PC-3 (cell line): ENCODE measurements at regions not wholly inside any gene's neighbourhood (a gene's known extent, or its start where the extent isn't known, plus 50 kb on each side); places are given as distances from the start of the nearest gene placed in this dataset.
"Not testable (repeated sequence)": the region's sequence is repeated elsewhere in the genome, so short reads cannot be mapped to it uniquely, and the experiment has no call there.

Experiments
- ATAC-seq: fragments of 200-7000 bp; cut with Tn5 transposase; 2 replicates; pipeline ENCODE4 v1.9.1; 2020; ENCODE audit warnings: mild to moderate bottlenecking, moderate library complexity
- BruUV-seq: library from RNA; stranded (reverse); fragments of 400-500 nt; replicated peaks from 2 replicates; lab custom pipeline; 2021; lab: Mats Ljungman, UMichigan
- CTCF ChIA-PET: fragments of 300-600 bp; sonication (Branson Sonifier 250); formaldehyde crosslinking; loops from one replicate; lab custom pipeline; 2022; ENCODE audit warnings: antibody characterized with exemption; lab: Charles Lee
- POLR2A ChIA-PET: fragments of 300-600 bp; sonication (Branson Sonifier 250); formaldehyde crosslinking; loops from one replicate; lab custom pipeline; 2022; ENCODE audit warnings: antibody characterized with exemption; ENCODE audit not compliant: unreplicated experiment; lab: Charles Lee
- DNase-seq: peaks from one replicate; pipeline ENCODE4 v3.0.0-alpha.2; 2015
- H2AFZ ChIP-seq: fragments of 300-600 bp; sonication (generic); 2 replicates; pipeline ENCODE4 v1.6.0; 2016; ENCODE audit warnings: antibody characterized with exemption, low read length
- H3F3A ChIP-seq: fragments of 300-600 bp; sonication (generic); one replicate; pipeline ENCODE4 v1.6.0; 2017; ENCODE audit warnings: antibody characterized with exemption, low read length, control low read depth, mild to moderate bottlenecking; ENCODE audit not compliant: unreplicated experiment
- H3K27ac ChIP-seq: fragments of 300-600 bp; sonication (generic); 2 replicates; pipeline ENCODE4 v1.5.1; 2016; ENCODE audit warnings: mild to moderate bottlenecking, low read length
- H3K27me3 ChIP-seq: fragments of 300-600 bp; sonication (generic); 2 replicates; pipeline ENCODE4 v1.6.1; 2016; ENCODE audit warnings: low read length, mixed read lengths
- H3K36me3 ChIP-seq: fragments of 300-600 bp; sonication (generic); 2 replicates; pipeline ENCODE4 v1.6.1; 2016; ENCODE audit warnings: low read depth, mixed run types, low read length, mixed read lengths
- H3K4me1 ChIP-seq: fragments of 300-600 bp; sonication (generic); 2 replicates; pipeline ENCODE4 v1.5.1; 2016; ENCODE audit warnings: low read length; ENCODE audit not compliant: insufficient read depth
- H3K4me2 ChIP-seq: fragments of 300-600 bp; sonication (generic); 2 replicates; pipeline ENCODE4 v1.6.0; 2016; ENCODE audit warnings: low read length
- H3K4me3 ChIP-seq: fragments of 300-600 bp; sonication (generic); 2 replicates; pipeline ENCODE4 v1.5.1; 2016; ENCODE audit warnings: mild to moderate bottlenecking, low read length, mixed read lengths
- H3K79me2 ChIP-seq: fragments of 300-600 bp; sonication (generic); 2 replicates; pipeline ENCODE4 v1.6.1; 2017; ENCODE audit warnings: low read length, mixed read lengths
- H3K9ac ChIP-seq: fragments of 300-600 bp; sonication (generic); 2 replicates; pipeline ENCODE4 v1.6.0; 2016; ENCODE audit warnings: mild to moderate bottlenecking, low read length
- H3K9me2 ChIP-seq: fragments of 300-600 bp; sonication (generic); replicated peaks from 2 replicates; pipeline ENCODE4 v1.6.1; 2016; ENCODE audit warnings: mixed run types, low read length, mixed read lengths
- H3K9me3 ChIP-seq: fragments of 300-600 bp; sonication (generic); 2 replicates; pipeline ENCODE4 v1.6.1; 2016; ENCODE audit warnings: low read length, mixed read lengths
- H4K20me1 ChIP-seq: fragments of 300-600 bp; sonication (generic); 2 replicates; pipeline ENCODE4 v1.6.1; 2016; ENCODE audit warnings: low read length, mixed read lengths
- CTCF ChIP-seq: fragments of 300-600 bp; sonication (generic); conservative IDR thresholded peaks from 2 replicates; pipeline ENCODE4 v1.5.1; 2017; ENCODE audit warnings: antibody characterized with exemption, low read depth, mild to moderate bottlenecking, low read length
- EZH2 ChIP-seq: fragments of 300-600 bp; sonication (generic); IDR thresholded peaks from one replicate; pipeline ENCODE4 v1.6.1; 2017; ENCODE audit warnings: antibody characterized with exemption, mild to moderate bottlenecking, low read length; ENCODE audit not compliant: unreplicated experiment
- EZH2phosphoT487 ChIP-seq: fragments of 300-600 bp; sonication (generic); IDR thresholded peaks from 2 replicates; pipeline ENCODE4 v1.6.1; 2018; ENCODE audit warnings: mild to moderate bottlenecking, antibody characterized with exemption, low read length, borderline replicate concordance
- intact Hi-C: fragments of 100-400 bp; cut with micrococcal nuclease; formaldehyde crosslinking; loops from 2 replicates; pipeline ENCODE4 v1.9.0; 2023

DNA sequence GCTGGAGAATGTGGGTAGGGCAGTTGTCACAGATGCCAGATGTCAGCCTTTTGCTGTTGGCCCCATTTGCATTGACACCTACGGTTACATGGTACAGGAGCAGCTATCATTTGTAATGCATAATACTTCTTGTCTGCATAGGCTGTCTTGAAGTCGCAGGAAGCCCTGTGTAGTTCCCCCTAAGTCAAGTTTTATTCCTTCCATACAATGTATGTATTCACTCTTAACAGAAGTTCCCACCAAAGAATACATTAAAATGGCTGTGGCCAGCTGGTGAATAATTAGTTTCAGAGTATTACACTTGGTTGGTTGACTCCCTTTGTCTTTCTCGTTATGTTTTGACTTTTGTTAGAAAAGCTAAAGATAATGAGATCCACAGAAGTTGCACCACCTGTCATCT, 1169.0 kb downstream of the REEP3 start:
- DNase-seq: no peak
- no peak for ATAC-seq
- Histone ChIP-seq H4K20me1 (no peaks in the 10 kb centered on the region), H3K9me3 (no peaks in the 10 kb centered on the region), H3K27ac (no peak overlapping the region), H3K9me2 (no peaks in the 10 kb centered on the region), H3K4me2 (no peak overlapping the region), H2AFZ (no peak overlapping the region), H3F3A (no peaks in the 10 kb centered on the region), H3K4me1 (no peaks in the 10 kb centered on the region), H3K9ac (no peak overlapping the region), H3K4me3 (no peak overlapping the region), H3K36me3 (no peaks in the 10 kb centered on the region), H3K27me3 (no peaks in the 10 kb centered on the region), H3K79me2 (no peaks in the 10 kb centered on the region)
- intact Hi-C loops: no loop called here
- TF ChIP-seq EZH2phosphoT487: no peak
- no peak for TF ChIP-seq CTCF
- no peak for TF ChIP-seq EZH2
- ChIA-PET CTCF (no interaction called here), POLR2A (no interaction called here)
- BruUV-seq: no TSS peak

DNA sequence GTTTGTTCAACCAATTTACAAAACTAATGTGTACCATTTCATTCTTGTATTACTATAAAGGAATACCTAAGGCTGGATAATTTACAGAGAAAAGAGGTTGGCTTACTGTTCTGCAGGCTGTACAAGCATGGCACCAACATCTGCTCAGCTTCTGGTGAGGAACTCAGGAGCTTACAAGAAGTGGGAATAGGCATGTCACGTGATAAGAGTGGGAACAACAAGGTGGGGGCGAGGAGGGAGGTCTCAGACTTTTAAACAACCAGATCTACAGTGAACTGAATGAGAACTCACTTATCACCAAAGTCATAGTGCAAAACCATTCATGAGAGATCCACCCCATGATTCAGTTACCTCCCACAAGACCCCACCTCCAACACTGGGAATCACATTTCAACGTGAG, 1178.0 kb downstream of the REEP3 start:
- Histone ChIP-seq H3K4me3 (no peak overlapping the region), H3K9me3 (no peaks in the 10 kb centered on the region), H3K9ac (no peak overlapping the region), H4K20me1 (no peaks in the 10 kb centered on the region), H2AFZ (no peak overlapping the region), H3K36me3 (no peaks in the 10 kb centered on the region), H3K9me2 (no peaks in the 10 kb centered on the region), H3K79me2 (no peaks in the 10 kb centered on the region), H3K4me1 (no peaks in the 10 kb centered on the region), H3K27me3 (no peaks in the 10 kb centered on the region), H3F3A (no peaks in the 10 kb centered on the region), H3K27ac (no peak overlapping the region), H3K4me2 (no peak overlapping the region)
- CTCF ChIA-PET: no interaction called here
- intact Hi-C loops: no loop called here
- TF ChIP-seq CTCF (no peak), EZH2 (no peak), EZH2phosphoT487 (no peak)
- BruUV-seq: no TSS peak
- POLR2A ChIA-PET: no interaction called here
- ATAC-seq: no peak
- no peak for DNase-seq

DNA sequence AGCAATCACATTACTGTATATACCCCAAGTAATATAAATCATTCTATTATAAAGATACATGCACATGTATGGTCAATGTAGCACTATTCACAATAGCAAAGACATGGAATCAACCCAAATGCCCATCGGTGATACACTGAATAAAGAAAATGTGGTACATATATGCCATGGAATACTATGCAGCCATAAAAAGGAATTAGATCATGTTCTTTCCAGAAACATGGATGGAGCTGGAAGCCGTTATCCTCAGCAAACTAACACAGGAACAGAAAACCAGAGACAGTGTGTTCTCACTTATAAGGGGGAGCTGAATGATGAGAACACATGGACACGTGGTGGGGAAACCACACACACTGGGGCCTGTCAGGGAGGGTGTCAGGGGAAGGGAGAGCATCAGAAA, 1180.9 kb downstream of the REEP3 start:
- H3K9me3 ChIP-seq, H3K27ac ChIP-seq, CTCF ChIA-PET, H3K27me3 ChIP-seq, H3K4me1 ChIP-seq, H3K79me2 ChIP-seq, H4K20me1 ChIP-seq, H3K9me2 ChIP-seq, POLR2A ChIA-PET, H3K4me2 ChIP-seq, H3K36me3 ChIP-seq, H3K9ac ChIP-seq, H2AFZ ChIP-seq, ATAC-seq, DNase-seq, BruUV-seq, H3F3A ChIP-seq, H3K4me3 ChIP-seq: not testable (repeated sequence)
- intact Hi-C loops: loop anchor here (10.0 kb wide), 1 partner anchor 63 kb away; no protein-coding TSS in a partner anchor
